ENCODE measurements at regions not wholly inside any gene's neighbourhood (a gene's known extent, or its start where the extent isn't known, plus 50 kb on each side); places are given as distances from the start of the nearest gene placed in this dataset.

GRCh38 chr10:128624656-128625530 lies 498.7 kb upstream of the MKI67 start:
- DNase-seq (ENCODE audit: low read depth) = no peak

- DNase-seq (ENCODE audit: low read depth) = no peak
Measured at GRCh38 chr10:128625926-128626325, 499.7 kb upstream of the MKI67 start.

DNA sequence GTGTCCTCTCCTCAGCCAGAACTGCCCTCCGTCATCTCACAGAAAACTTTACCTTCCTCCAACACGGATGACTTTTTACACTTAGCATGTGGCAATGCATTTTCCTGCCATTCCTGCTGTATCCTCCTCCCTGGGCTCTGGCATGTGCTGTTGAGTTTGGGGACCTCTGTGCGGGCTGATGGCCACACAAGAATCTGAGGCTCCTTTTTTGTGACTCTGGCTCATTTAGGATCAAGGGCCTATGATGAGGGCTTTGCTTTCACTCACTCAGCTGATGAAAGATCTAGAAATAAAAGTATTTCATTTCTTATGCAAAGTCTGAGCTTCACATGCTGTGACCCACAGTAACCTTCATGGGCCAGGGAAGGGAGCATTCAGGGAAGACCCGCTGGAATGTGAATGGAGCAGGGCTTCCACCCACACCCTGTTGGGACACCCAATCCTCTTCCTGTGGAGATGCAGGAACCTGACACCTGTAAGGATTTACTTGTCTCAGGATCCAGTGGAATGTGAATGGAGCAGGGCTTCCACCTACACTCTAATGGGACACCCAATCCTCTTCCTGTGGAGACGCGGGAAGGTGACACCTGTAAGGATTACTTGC lies 500.3 kb upstream of the MKI67 start:
- DNase-seq (ENCODE audit: low read depth) = no peak

- DNase-seq (ENCODE audit: low read depth) = no peak
Measured at GRCh38 chr10:128627811-128628210, 501.6 kb upstream of the MKI67 start.

DNA sequence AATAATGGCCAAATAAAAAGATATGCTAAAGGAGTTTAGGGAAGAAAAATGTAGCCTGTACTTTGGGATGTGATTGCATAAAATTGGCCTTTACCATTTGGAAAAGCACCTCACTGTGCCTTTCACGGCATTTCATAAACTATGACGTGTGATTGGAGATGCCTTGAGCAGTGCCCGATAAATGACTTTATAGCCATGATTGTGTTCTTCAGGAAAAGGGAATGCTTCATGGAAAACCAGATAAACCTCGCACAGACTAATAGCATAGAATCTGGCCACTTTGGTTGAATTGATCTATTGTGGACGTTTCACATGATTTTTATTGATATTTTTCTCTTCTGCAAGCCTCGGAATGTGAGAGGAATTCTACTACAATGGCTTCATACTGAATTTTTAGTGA lies 502.0 kb upstream of the MKI67 start:
- no peak for DNase-seq (ENCODE audit: low read depth)

- no peak for DNase-seq (ENCODE audit: low read depth)
Measured at GRCh38 chr10:128629111-128630096, 503.2 kb upstream of the MKI67 start.

DNA sequence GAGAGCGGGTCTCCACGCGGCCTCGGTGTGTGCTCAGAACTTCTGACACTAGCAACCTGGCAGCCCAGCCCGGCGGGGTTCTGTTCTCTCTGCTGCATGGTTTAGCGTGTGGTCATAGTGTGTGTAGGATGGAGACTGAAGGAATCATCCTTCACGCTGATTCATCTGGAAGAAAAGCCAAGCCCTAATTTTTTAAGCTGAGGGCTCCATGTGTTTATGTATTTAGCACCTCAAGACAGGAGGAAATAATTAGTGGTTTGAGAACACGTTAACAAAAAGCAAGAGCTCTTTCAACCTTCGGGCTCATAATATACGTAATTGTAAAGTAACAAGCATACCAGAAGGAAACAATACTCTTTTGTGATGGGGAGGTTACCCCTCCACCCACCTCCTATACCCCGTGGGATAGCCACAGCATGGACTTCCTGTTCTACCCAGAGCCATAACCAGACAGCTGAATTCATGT lies 504.6 kb upstream of the MKI67 start:
- no peak for DNase-seq (ENCODE audit: low read depth)

- DNase-seq (ENCODE audit: low read depth) = no peak
Measured at GRCh38 chr10:128631801-128632241, 505.6 kb upstream of the MKI67 start.

DNA sequence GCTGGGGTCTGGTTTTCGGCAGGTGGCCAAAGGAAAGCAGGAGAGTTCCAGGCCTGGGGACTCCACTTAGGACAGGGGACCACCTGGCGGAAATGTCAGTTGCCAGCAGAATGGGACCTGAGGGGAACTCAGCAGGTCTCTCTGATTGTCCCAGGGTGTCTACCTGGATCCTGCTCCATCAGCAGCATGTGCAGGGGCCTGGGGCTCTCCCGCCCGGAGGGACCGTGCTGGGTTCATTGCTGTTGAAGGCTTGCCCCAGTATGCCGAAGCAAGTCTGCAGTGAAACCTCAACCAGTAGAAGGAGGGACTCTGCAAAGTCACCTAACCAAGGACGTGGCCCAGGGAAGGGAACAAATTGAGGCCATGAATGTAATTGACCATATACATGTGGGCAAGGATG lies 506.5 kb upstream of the MKI67 start:
- no peak for DNase-seq (ENCODE audit: low read depth)

GRCh38 chr10:128633864-128634540 lies 507.8 kb upstream of the MKI67 start:
- no peak for DNase-seq (ENCODE audit: low read depth)

DNA sequence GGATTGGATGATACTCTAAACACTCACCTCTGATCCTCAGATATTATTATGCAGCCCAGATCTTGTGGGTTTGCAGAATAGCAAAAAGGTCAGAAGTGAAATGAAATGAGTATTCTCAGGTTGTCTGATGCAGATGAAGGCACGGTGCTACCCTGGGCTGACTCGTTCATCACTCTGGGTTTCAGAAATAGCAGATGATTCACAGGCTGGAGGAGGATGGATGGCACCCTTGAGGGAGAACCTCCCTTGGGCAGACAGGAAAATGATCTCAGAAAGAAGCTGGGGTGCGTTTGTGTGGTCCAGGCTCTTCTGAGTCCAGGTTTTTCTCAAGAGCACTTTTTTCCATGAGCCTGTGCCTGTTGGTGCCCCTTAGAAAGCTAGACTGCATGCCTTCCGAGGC lies 515.8 kb upstream of the MKI67 start:
- DNase-seq (ENCODE audit: low read depth) = no peak

GRCh38 chr10:128642502-128642901 lies 516.3 kb upstream of the MKI67 start:
- DNase-seq (ENCODE audit: low read depth) = no peak

DNA sequence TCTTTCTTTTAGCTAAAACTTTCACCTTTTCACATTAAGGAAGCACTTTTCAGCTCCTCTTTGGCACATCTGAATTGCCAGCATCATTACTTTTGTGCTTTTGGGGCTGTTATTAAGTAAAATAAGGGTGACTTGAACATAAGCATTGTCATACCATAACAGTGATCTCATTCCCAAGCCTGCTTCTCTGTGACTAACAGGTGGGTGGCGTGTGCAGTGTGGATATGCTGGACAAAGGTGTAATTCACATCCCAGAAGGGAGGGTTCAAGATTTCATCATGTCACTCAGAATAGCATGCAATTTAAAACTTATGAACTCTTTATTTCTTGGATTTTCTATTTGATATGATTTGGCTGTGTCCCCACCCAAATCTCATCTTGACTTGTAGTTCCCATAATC lies 517.4 kb upstream of the MKI67 start:
- no peak for DNase-seq (ENCODE audit: low read depth)

- DNase-seq (ENCODE audit: low read depth) = no peak
Measured at GRCh38 chr10:128645486-128645885, 519.3 kb upstream of the MKI67 start.

GRCh38 chr10:128646956-128647355 lies 520.7 kb upstream of the MKI67 start:
- no peak for DNase-seq (ENCODE audit: low read depth)

- DNase-seq (ENCODE audit: low read depth) = no peak
Measured at GRCh38 chr10:128657548-128657947, 531.3 kb upstream of the MKI67 start.

DNA sequence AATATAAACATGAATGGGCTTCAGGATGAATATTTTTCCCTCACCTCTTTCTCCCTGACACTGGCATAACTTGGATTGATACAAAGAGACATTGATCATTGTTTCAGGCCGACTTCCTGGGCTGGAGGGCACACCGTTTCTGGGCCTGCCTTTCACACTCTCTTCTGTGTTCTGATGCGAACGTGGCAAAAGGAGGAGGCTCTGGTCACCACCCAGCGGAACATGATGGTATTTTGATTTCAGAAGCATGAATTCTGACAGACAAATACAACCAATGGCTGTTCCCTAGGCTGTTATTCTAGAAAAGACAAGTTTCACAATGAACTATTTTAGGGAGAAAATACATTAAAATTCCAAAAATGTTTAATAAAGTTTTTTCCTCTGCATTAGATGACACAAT lies 534.5 kb upstream of the MKI67 start:
- no peak for DNase-seq (ENCODE audit: low read depth)

GRCh38 chr10:128661404-128662197 lies 535.4 kb upstream of the MKI67 start:
- DNase-seq (ENCODE audit: low read depth) = no peak

DNA sequence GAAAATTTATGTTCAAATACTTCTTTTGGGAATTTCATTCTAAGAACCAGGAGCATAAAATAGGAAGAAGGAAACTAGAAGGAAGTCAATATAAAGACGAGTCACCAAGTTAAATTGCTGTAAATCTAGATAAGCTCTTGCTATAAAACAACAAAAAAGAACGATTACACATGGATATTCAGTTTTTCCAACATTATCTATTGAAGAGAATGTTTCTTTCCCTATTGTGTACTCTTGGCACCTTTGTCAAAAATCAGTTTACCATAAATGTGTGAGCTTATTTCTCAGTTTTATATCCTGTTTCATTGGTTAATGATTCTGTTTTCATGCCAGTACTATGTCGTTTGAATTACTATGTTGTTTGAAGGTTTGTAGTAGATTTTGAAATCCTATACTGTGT lies 536.3 kb upstream of the MKI67 start:
- DNase-seq (ENCODE audit: low read depth) = no peak

DNA sequence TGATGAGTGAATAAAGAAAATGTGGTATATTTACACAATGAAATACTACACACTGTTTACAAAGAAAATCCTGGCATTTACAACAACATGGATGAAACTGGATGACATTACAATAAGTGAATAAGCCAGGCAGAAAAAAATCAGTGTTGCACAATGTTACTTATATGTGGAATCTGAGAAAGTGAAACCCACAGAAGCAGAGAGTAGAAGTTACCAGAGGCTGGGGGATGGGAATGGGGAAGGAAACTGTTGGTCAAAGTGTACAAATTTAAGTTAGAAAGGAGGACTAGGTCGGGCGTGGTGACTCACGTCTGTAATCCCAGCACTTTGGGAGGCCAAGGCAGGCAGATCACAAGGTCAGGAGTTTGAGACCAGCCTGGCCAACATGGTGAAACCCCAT lies 538.5 kb upstream of the MKI67 start:
- DNase-seq (ENCODE audit: low read depth) = no peak

GRCh38 chr10:128675405-128675804 lies 549.2 kb upstream of the MKI67 start:
- no peak for DNase-seq (ENCODE audit: low read depth)

Measured in stimulated activated CD8-positive, alpha-beta memory T cell treated with anti-CD3 and anti-CD28 coated beads, Interleukin-7, amount 100 ng/mL, for 24 hours (primary cell).